Kidney tubule cell (primary cell): ENCODE measurements at regions not wholly inside any gene's neighbourhood (a gene's known extent, or its start where the extent isn't known, plus 50 kb on each side); places are given as distances from the start of the nearest gene placed in this dataset.
"Not testable (repeated sequence)": the region's sequence is repeated elsewhere in the genome, so short reads cannot be mapped to it uniquely, and the experiment has no call there.

Experiments used
- DNase-seq: peaks from one replicate; pipeline ENCODE4 v3.0.0-alpha.2; 2018; ENCODE audit warnings: low spot score

- no peak for DNase-seq
These were observed 118.1 kb downstream of the EBLN2 start for GRCh38 chr3:73179601-73180000.

GRCh38 chr3:73186741-73187140 lies 125.3 kb downstream of the EBLN2 start:
- no peak for DNase-seq

- no peak for DNase-seq
These were observed 125.9 kb downstream of the EBLN2 start for GRCh38 chr3:73187328-73187727.

- no peak for DNase-seq
These were observed 127.2 kb downstream of the EBLN2 start for GRCh38 chr3:73188707-73189106.

- no peak for DNase-seq
These were observed 130.7 kb downstream of the EBLN2 start for GRCh38 chr3:73192036-73192738.

- not testable (repeated sequence) for DNase-seq
These were observed 132.5 kb downstream of the EBLN2 start for GRCh38 chr3:73193943-73194342.

GRCh38 chr3:73197187-73197586 lies 135.7 kb downstream of the EBLN2 start:
- DNase-seq, result no peak

- no peak for DNase-seq
These were observed 141.6 kb downstream of the EBLN2 start for GRCh38 chr3:73203101-73203500.

- DNase-seq, result no peak
These were observed 142.2 kb downstream of the EBLN2 start for GRCh38 chr3:73203633-73204032.

- DNase-seq, result no peak
These were observed 143.4 kb downstream of the EBLN2 start for GRCh38 chr3:73204841-73205240.

- DNase-seq, result no peak
These were observed 144.6 kb downstream of the EBLN2 start for GRCh38 chr3:73206030-73206429.

GRCh38 chr3:73207946-73208440 lies 146.5 kb downstream of the EBLN2 start:
- DNase-seq, result no peak

GRCh38 chr3:73210759-73211158 lies 149.3 kb downstream of the EBLN2 start:
- no peak for DNase-seq

GRCh38 chr3:73212683-73213082 lies 151.2 kb downstream of the EBLN2 start:
- no peak for DNase-seq

- DNase-seq, result no peak
These were observed 152.4 kb downstream of the EBLN2 start for GRCh38 chr3:73213896-73214295.

- DNase-seq, result no peak
These were observed 153.4 kb downstream of the EBLN2 start for GRCh38 chr3:73214846-73215245.

- DNase-seq, result peak; percentile 17
These were observed 153.8 kb downstream of the EBLN2 start for GRCh38 chr3:73215281-73215680.

- DNase-seq, result no peak
These were observed 154.4 kb downstream of the EBLN2 start for GRCh38 chr3:73215901-73216300.

GRCh38 chr3:73216310-73216709 lies 154.9 kb downstream of the EBLN2 start:
- no peak for DNase-seq

GRCh38 chr3:73222126-73222525 lies 160.7 kb downstream of the EBLN2 start:
- DNase-seq, result no peak

- no peak for DNase-seq
These were observed 163.8 kb downstream of the EBLN2 start for GRCh38 chr3:73225146-73225855.

- DNase-seq, result no peak
These were observed 164.5 kb downstream of the EBLN2 start for GRCh38 chr3:73225991-73226390.

GRCh38 chr3:73228000-73228399 lies 166.5 kb downstream of the EBLN2 start:
- no peak for DNase-seq

GRCh38 chr3:73228437-73228836 lies 167.0 kb downstream of the EBLN2 start:
- no peak for DNase-seq
